ENCODE measurements at regions not wholly inside any gene's neighbourhood (a gene's known extent, or its start where the extent isn't known, plus 50 kb on each side); places are given as distances from the start of the nearest gene placed in this dataset.

DNA sequence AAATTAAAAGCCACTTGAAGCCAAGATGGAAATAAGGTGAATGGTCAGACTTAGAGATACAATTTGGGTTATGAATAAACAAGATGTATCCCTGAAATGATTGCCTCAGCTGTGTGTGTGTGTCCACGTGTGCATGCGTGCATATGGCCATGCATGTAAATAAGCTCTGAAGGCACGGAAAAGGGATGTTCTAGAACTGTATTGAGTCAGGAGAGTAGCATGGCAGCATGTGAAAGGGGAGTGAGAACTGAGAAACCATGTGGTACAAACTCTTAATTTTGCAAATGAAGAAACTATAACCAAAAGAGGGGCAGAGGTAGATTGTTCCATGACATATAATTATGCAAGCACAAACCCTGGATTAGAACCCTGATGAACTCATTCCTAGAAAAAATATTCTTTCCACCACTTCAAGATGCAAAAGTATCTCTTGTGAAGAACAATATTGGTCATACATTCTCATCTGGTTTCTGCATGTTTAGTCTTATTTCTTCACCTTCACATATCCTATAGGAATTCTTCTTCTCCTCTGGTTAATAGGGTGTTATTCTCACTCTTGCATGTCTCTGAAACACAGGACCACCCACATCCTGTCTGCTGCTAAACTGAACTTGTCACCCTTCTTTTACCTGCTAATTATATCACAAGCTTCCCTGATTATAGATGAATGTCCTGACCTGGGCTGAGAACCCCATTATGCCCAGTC is 455.8 kb downstream of the SETBP1 start:
- 59% methylated on average over 3 of the region's 3 CpGs for WGBS (ENCODE audit: insufficient coverage, low coverage, low lambda C conversion rate, missing lambda C conversion rate)
- H3K27me3 ChIP-seq: no peaks in the 10 kb centered on the region

DNA sequence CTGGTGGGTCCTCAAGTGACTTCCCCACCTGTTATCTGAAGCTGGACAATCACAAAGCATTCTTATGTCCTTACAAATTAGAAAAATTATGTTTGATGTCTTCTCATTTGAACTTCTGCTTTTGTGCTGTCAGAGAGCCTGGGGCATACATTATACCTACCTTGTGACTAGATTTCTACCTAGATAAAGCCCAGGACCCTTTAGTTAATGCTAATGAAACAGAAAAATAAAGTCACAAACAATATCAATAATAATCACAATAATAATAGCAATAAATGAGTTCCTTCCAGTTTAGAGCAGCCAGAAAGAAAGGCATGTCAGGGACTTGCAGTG is 456.4 kb downstream of the SETBP1 start:
- Histone ChIP-seq H3K36me3 (no peaks in the 10 kb centered on the region), H3K27me3 (no peaks in the 10 kb centered on the region), H3K9me3 (peaks cover 0 to 2% (median 0%) of the 10 kb centered on the region in 4 donors), H3K4me1 (no peaks in the 10 kb centered on the region), H3K4me3 (no peak overlapping the region), H3K27ac (no peak overlapping the region)
- intact Hi-C loops (cut with DNase I): no loop called here
- no peak for DNase-seq
- TF ChIP-seq POLR2A (IDR thresholded peaks at IDR 0.05): no peak
- no peak for TF ChIP-seq CTCF (IDR thresholded peaks at IDR 0.05)
- ATAC-seq: no peak

More for the DNA sequence above, 455.8 kb downstream of the SETBP1 start:
- no peaks in the 10 kb centered on the region for H3K4me1 ChIP-seq
- TF ChIP-seq CTCF (IDR thresholded peaks at IDR 0.05) (no peak), POLR2A (IDR thresholded peaks at IDR 0.05) (no peak)
- DNase-seq (no peak), ATAC-seq (no peak)
- intact Hi-C loops (cut with DNase I): no loop called here
- H3K4me3 ChIP-seq: no peak overlapping the region
- H3K27ac ChIP-seq: no peak overlapping the region
- no peaks in the 10 kb centered on the region for H3K36me3 ChIP-seq
- peaks cover 0 to 2% (median 0%) of the 10 kb centered on the region in 4 donors for H3K9me3 ChIP-seq

DNA sequence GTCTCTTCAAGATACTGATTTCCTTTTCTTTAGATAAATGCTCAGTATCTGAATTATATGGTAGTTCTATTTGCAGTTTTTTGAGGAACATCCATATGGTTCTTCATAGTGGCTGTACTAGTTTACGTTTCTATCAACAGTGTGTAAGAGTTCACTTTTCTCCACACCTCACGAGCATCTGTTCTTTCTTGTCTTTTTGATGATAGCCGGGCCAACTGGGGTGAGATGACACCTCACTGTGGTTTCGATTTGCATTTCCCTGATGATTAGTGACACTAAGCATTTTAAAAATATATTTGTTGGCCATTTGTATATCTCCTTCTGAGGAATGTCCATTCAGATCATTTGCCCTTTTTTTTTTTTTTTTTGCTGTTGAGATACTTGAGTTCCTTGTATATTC is 458.8 kb downstream of the SETBP1 start:
- 74% methylated on average over 4 of the region's 4 CpGs for WGBS (ENCODE audit: insufficient coverage, low coverage, low lambda C conversion rate, missing lambda C conversion rate)

DNA sequence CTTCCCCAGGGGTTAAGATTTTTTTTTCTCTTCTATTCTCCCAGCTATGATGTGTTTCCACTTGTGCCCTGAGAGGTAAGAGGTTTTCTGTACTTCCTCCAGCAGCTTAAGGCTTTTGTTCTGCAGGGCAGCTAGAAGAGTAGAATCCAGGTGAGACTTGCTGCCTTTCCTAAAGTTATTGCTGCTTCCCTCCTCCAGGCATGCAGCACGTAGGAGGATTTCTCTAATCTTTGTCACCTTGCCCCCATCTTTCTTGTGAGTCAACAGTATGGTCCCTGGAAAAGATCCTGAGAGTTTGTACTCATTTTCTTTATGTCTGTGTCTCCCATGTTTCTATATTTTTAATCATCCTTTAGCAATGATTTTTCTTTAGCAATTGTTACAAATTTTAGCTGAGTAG is 462.2 kb downstream of the SETBP1 start:
- TF ChIP-seq POLR2A (IDR thresholded peaks at IDR 0.05) (no peak), CTCF (IDR thresholded peaks at IDR 0.05) (no peak)
- H3K27ac ChIP-seq: no peak overlapping the region
- no peak overlapping the region for H3K4me3 ChIP-seq
- ATAC-seq: no peak
- no peak for DNase-seq
- no peaks in the 10 kb centered on the region for H3K4me1 ChIP-seq
- no peaks in the 10 kb centered on the region for H3K27me3 ChIP-seq
- no peaks in the 10 kb centered on the region for H3K36me3 ChIP-seq
- H3K9me3 ChIP-seq: peaks cover 0 to 2% (median 0%) of the 10 kb centered on the region in 4 donors
- WGBS (ENCODE audit: insufficient coverage, low coverage, low lambda C conversion rate, missing lambda C conversion rate): 20% methylated on average over 1 of the region's 1 CpG
- intact Hi-C loops (cut with DNase I): no loop called here

More for the DNA sequence above, 458.8 kb downstream of the SETBP1 start:
- H3K36me3 ChIP-seq: no peaks in the 10 kb centered on the region
- DNase-seq (no peak), ATAC-seq (no peak)
- H3K27ac ChIP-seq: no peak overlapping the region
- intact Hi-C loops (cut with DNase I): no loop called here
- TF ChIP-seq POLR2A (IDR thresholded peaks at IDR 0.05) (no peak), CTCF (IDR thresholded peaks at IDR 0.05) (no peak)
- H3K4me3 ChIP-seq: no peak overlapping the region
- H3K4me1 ChIP-seq: no peaks in the 10 kb centered on the region
- H3K9me3 ChIP-seq: peaks cover 0 to 2% (median 0%) of the 10 kb centered on the region in 4 donors
- H3K27me3 ChIP-seq: no peaks in the 10 kb centered on the region

GRCh38 chr18:45149712-45150111 is 465.6 kb upstream of the SLC14A2 start:
- no peaks in the 10 kb centered on the region for H3K4me1 ChIP-seq
- DNase-seq (no peak), ATAC-seq (no peak)
- no peaks in the 10 kb centered on the region for H3K36me3 ChIP-seq
- H3K27me3 ChIP-seq: no peaks in the 10 kb centered on the region
- intact Hi-C loops (cut with DNase I): no loop called here
- H3K4me3 ChIP-seq: no peak overlapping the region
- no peak for TF ChIP-seq CTCF (IDR thresholded peaks at IDR 0.05)
- TF ChIP-seq POLR2A (IDR thresholded peaks at IDR 0.05): no peak
- no peak overlapping the region for H3K27ac ChIP-seq
- 62% methylated on average over 4 of the region's 4 CpGs for WGBS (ENCODE audit: insufficient coverage, low coverage, low lambda C conversion rate, missing lambda C conversion rate)
- no peaks in the 10 kb centered on the region for H3K9me3 ChIP-seq

All from right lobe of liver (tissue), 6 donors.